GM12878 (cell line): ENCODE measurements at regions not wholly inside any gene's neighbourhood (a gene's known extent, or its start where the extent isn't known, plus 50 kb on each side); places are given as distances from the start of the nearest gene placed in this dataset.

ENCODE experiments used
- ATAC-seq: fragments of 200-7000 bp; cut with Tn5 transposase; 3 replicates; pipeline ENCODE4 v1.9.1; 2020; ENCODE audit warnings: mild to moderate bottlenecking, moderate library complexity
- BruUV-seq: library from RNA; stranded (reverse); fragments of 400-500 nt; replicated peaks from 2 replicates; lab custom pipeline; 2021; lab: Mats Ljungman, UMichigan
- CTCF ChIA-PET: fragments of 300-600 bp; sonication (Branson Sonifier 250); formaldehyde crosslinking; extraction: SDS; loops from one replicate; lab custom pipeline; 2021; ENCODE audit warnings: inconsistent platforms; lab: Yijun Ruan, JAX
- POLR2A ChIA-PET: fragments of 350-600 bp; formaldehyde crosslinking; extraction: SDS; loops from one replicate; lab custom pipeline; 2021; ENCODE audit warnings: inconsistent platforms; lab: Charles Lee
- RAD21 ChIA-PET: fragments of 300-600 bp; sonication (Branson Sonifier 250); formaldehyde crosslinking; loops from one replicate; lab custom pipeline; 2023; ENCODE audit warnings: antibody characterized with exemption; ENCODE audit not compliant: unreplicated experiment; lab: Charles Lee
- SMC1A ChIA-PET: fragments of 300-600 bp; sonication (Branson Sonifier 250); formaldehyde crosslinking; loops from one replicate; lab custom pipeline; 2023; ENCODE audit not compliant: unreplicated experiment, uncharacterized antibody; lab: Charles Lee
- DNase-seq: peaks from one replicate; pipeline ENCODE4 v3.0.0-alpha.2; 2011; ENCODE audit warnings: low read depth, low spot score
- FAIRE-seq: peaks from 3 replicates; lab custom pipeline; 2011; peaks lifted over from hg19 to GRCh38; lab: Jason Lieb, UNC
- H2AFZ ChIP-seq: 2 replicates; pipeline ENCODE4 v1.6.0; 2011; ENCODE audit warnings: low read depth, low read length, control low read depth; ENCODE audit not compliant: control insufficient read depth
- H3K27ac ChIP-seq: 2 replicates; pipeline ENCODE4 v1.5.1; 2011; ENCODE audit warnings: control low read depth; ENCODE audit not compliant: control insufficient read depth, insufficient read depth
- H3K27me3 ChIP-seq, 2 experiments: replicated peaks in 1 of 2; 2 replicates each; pipeline versions ENCODE4 v1.6.0 to v1.6.1; 2011; ENCODE audit warnings: low read length in 1 of 2; ENCODE audit not compliant: control insufficient read depth in 2 of 2, insufficient read depth in 2 of 2
- H3K36me3 ChIP-seq, 2 experiments: 2 replicates each; pipeline ENCODE4 v1.5.1; 2011; ENCODE audit warnings: low read length in 1 of 2; ENCODE audit not compliant: control insufficient read depth in 2 of 2, insufficient read depth in 2 of 2
- H3K4me1 ChIP-seq: 2 replicates; pipeline ENCODE4 v1.6.1; 2011; ENCODE audit warnings: mild to moderate bottlenecking, low read length, moderate library complexity, mixed read lengths; ENCODE audit not compliant: control insufficient read depth, insufficient read depth
- H3K4me2 ChIP-seq: 2 replicates; pipeline ENCODE4 v1.6.0; 2011; ENCODE audit warnings: control low read depth; ENCODE audit not compliant: control insufficient read depth, insufficient read depth
- H3K4me3 ChIP-seq: fragments of 200-600 bp; sonication (generic); 2 replicates; pipeline ENCODE4 v1.5.1; 2016
- H3K79me2 ChIP-seq: 2 replicates; pipeline ENCODE4 v1.6.0; 2011; ENCODE audit warnings: low read length; ENCODE audit not compliant: control insufficient read depth, insufficient read depth
- H3K9ac ChIP-seq: 2 replicates; pipeline ENCODE4 v1.8.0; 2011; ENCODE audit warnings: low read length, control low read depth, mixed read lengths; ENCODE audit not compliant: control insufficient read depth, insufficient read depth
- H3K9me3 ChIP-seq: replicated peaks from 3 replicates; pipeline ENCODE4 v1.5.1; 2011; ENCODE audit warnings: mild to moderate bottlenecking, low read length; ENCODE audit not compliant: control insufficient read depth, insufficient read depth
- H4K20me1 ChIP-seq: 2 replicates; pipeline ENCODE4 v1.6.0; 2011; ENCODE audit not compliant: control insufficient read depth, insufficient read depth
- CHD1 ChIP-seq: IDR thresholded peaks from 2 replicates; pipeline ENCODE4 v1.6.1; 2012; ENCODE audit warnings: low read depth, low read length, improper control_type of control experiment
- EGR1 ChIP-seq, 2 experiments: IDR thresholded peaks; 1 replicate in 1 of 2; 2 replicates in 1 of 2; pipeline ENCODE4 v1.6.1; 2011 to 2012; ENCODE audit warnings: low read depth in 2 of 2, low read length in 2 of 2, borderline replicate concordance in 1 of 2, mild to moderate bottlenecking in 1 of 2, moderate library complexity in 1 of 2
- GABPA ChIP-seq: IDR thresholded peaks from 2 replicates; pipeline ENCODE4 v1.6.1; 2014; ENCODE audit warnings: antibody characterized with exemption, low read depth, mild to moderate bottlenecking, inconsistent platforms
- HDGF ChIP-seq: fragments of 450-650 bp; IDR thresholded peaks from 2 replicates; pipeline ENCODE4 v1.6.1; 2016; ENCODE audit warnings: antibody characterized with exemption
- NFXL1 ChIP-seq: fragments of 450-650 bp; IDR thresholded peaks from 2 replicates; pipeline ENCODE4 v1.6.1; 2017; ENCODE audit warnings: antibody characterized with exemption, mild to moderate bottlenecking, borderline replicate concordance
- YBX1 ChIP-seq: fragments of 450-650 bp; IDR thresholded peaks from 2 replicates; pipeline ENCODE4 v1.6.1; 2016; ENCODE audit warnings: antibody characterized with exemption
- ZNF217 ChIP-seq: fragments of 450-650 bp; IDR thresholded peaks from 2 replicates; pipeline ENCODE4 v1.6.1; 2017; ENCODE audit warnings: antibody characterized with exemption, mild to moderate bottlenecking
- ZZZ3 ChIP-seq: IDR thresholded peaks from 2 replicates; pipeline ENCODE4 v1.6.1; 2011; ENCODE audit warnings: low read depth; ENCODE audit not compliant: control insufficient read depth, insufficient read length
- WGBS: methylation state at CpG from one replicate; pipeline ENCODE4 v1.1.6; 2016; ENCODE audit warnings: low lambda C conversion rate; ENCODE audit not compliant: insufficient replicate concordance, insufficient coverage; ENCODE audit errors: missing lambda C conversion rate; 5-methylcytosine and 5-hydroxymethylcytosine counted together
- in situ Hi-C: fragments of 300-500 bp; cut with MboI; formaldehyde crosslinking; loops from 9 replicates; pipeline ENCODE4 v1.14.3; 2018; ENCODE audit warnings: mixed read lengths
- intact Hi-C: fragments of 100-400 bp; cut with micrococcal nuclease; formaldehyde crosslinking; loops from one replicate; pipeline ENCODE4 v1.14.2; 2022; ENCODE audit not compliant: unreplicated experiment
- TF ChIP-seq, protein P1 (sequence below): fragments of 450-650 bp; formaldehyde crosslinking; IDR thresholded peaks from 2 replicates; pipeline ENCODE4 v1.4.0; 2022; ENCODE audit warnings: mild to moderate bottlenecking, moderate library complexity

DNA sequence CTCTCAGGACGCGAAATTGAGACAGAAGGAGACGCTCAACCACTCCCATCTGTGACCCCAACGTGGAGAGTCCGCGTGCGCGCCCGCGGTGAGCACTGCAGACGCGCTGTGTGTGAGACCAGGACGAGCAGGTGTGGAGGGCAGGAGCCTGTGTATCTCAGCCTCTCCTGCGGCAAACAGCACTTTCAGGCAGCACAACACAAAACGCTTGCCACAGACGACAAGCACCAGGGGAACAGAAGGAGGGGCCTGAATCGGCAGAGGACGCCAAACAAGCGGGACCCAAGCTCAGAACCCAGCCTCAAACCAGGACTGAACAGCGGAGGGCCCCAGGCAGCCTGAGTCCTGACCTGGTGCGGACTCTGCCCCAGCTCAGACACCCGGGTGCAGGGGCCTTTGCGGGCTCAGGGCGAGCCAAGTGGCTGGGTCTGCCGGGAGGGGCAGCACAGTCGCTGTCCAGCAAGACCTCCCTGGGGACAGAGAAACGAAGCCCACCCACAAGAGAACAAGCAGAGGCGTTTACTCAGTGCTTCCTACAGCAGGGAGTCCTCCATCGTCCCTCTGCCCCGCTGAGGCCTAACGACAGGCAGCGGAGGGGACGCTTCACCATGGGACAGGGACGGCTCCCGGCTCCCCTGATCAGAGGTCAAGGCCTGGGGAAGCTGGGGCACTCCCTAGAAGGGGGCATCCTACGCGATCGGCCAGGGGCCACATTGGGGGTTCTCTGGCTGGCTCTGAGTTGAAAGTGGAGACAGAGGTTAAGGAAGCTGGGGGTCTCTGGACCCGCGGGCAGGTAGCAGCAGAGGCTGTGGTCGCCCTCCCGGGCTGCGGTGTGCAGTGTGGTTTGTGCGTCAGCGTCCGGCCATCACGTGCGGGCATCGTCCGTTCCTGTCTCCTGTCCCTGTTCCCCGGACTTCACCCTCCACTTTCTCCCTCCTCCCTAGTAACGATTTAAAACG lies 560.8 kb downstream of the BRD1 start:
- no peak for ATAC-seq
- H3K79me2 ChIP-seq: no peaks in the 10 kb centered on the region
- H3K27ac ChIP-seq: no peak overlapping the region
- H3K36me3 ChIP-seq: no peaks in the 10 kb centered on the region
- CTCF ChIA-PET: no interaction called here
- no peak overlapping the region for H3K4me3 ChIP-seq
- H3K4me1 ChIP-seq: no peaks in the 10 kb centered on the region
- intact Hi-C loops: no loop called here
- no peaks in the 10 kb centered on the region; the same call in 2 of the 3 replicates for H3K9me3 ChIP-seq
- no peak for FAIRE-seq
- H4K20me1 ChIP-seq: no peaks in the 10 kb centered on the region
- RAD21 ChIA-PET: no interaction called here
- H3K27me3 ChIP-seq: no peaks in the 10 kb centered on the region
- H3K9ac ChIP-seq: no peak overlapping the region
- no peak for TF ChIP-seq CHD1
- TF ChIP-seq ZNF217: no peak
- H3K4me2 ChIP-seq: no peak overlapping the region
- no TSS peak for BruUV-seq
- POLR2A ChIA-PET: no interaction called here
- in situ Hi-C loops: no loop called here
- 52% methylated on average over 53 of the region's 53 CpGs for WGBS
- no peak overlapping the region for H2AFZ ChIP-seq
- SMC1A ChIA-PET: no interaction called here
- DNase-seq: no peak

DNA sequence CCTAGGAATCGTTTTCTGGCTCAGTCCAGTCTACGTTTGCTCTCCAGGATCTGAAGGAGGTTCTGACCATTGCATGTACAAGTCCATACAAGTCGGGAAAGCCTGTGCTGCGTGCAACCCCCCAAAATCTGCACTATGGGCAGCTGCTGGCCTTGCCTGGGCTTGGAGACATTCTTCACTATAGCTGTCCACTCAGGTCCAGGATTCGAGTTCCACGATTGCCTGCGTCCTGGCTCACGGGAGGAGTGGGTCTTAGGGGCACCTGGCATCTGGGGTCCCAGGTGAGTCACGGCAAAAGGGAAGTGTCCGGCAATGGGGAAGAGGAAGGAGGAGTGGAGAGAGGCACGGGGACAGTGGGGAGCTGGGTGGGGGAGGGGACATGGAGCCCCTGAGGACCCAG lies 563.0 kb downstream of the BRD1 start:
- TF ChIP-seq HDGF (no peak), YBX1 (no peak), GABPA (no peak), ZZZ3 (no peak), NFXL1 (no peak), EGR1 (IDR thresholded peaks at IDR 0.05; ENCODE audit: borderline replicate concordance in 1 of 2, low read depth in 2 of 2, low read length in 2 of 2) (no peak)
- TF ChIP-seq, protein P1, sequence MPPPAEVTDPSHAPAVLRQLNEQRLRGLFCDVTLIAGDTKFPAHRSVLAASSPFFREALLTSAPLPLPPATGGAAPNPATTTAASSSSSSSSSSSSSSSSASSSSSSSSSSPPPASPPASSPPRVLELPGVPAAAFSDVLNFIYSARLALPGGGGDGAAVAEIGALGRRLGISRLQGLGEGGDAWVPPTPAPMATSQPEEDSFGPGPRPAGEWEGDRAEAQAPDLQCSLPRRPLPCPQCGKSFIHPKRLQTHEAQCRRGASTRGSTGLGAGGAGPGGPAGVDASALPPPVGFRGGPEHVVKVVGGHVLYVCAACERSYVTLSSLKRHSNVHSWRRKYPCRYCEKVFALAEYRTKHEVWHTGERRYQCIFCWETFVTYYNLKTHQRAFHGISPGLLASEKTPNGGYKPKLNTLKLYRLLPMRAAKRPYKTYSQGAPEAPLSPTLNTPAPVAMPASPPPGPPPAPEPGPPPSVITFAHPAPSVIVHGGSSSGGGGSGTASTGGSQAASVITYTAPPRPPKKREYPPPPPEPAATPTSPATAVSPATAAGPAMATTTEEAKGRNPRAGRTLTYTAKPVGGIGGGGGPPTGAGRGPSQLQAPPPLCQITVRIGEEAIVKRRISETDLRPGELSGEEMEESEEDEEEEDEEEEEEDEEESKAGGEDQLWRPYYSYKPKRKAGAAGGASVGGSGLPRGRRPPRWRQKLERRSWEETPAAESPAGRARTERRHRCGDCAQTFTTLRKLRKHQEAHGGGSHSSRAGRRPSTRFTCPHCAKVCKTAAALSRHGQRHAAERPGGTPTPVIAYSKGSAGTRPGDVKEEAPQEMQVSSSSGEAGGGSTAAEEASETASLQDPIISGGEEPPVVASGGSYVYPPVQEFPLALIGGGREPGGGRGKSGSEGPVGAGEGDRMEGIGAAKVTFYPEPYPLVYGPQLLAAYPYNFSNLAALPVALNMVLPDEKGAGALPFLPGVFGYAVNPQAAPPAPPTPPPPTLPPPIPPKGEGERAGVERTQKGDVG: no peak
- TF ChIP-seq, all 136 proteins: peak for 0
- no peak overlapping the region for H3K4me2 ChIP-seq
- ChIA-PET POLR2A (no interaction called here), CTCF (no interaction called here), SMC1A (no interaction called here), RAD21 (no interaction called here)
- in situ Hi-C loops (no loop called here), intact Hi-C loops (no loop called here)
- H3K4me1 ChIP-seq: no peaks in the 10 kb centered on the region
- no peaks in the 10 kb centered on the region; the same call in 2 of the 3 replicates for H3K9me3 ChIP-seq
- WGBS: 10% methylated on average over 8 of the region's 11 CpGs
- H3K4me3 ChIP-seq: no peak overlapping the region
- H4K20me1 ChIP-seq: no peaks in the 10 kb centered on the region
- BruUV-seq: no TSS peak
- H3K9ac ChIP-seq: no peak overlapping the region
- no peak for ATAC-seq
- H3K79me2 ChIP-seq: no peaks in the 10 kb centered on the region
- no peak for FAIRE-seq
- no peak for DNase-seq
- no peak overlapping the region for H2AFZ ChIP-seq
- H3K36me3 ChIP-seq: no peaks in the 10 kb centered on the region
- no peaks in the 10 kb centered on the region for H3K27me3 ChIP-seq
- H3K27ac ChIP-seq: no peak overlapping the region
